MCF 10A (cell line): ENCODE measurements at regions not wholly inside any gene's neighbourhood (a gene's known extent, or its start where the extent isn't known, plus 50 kb on each side); places are given as distances from the start of the nearest gene placed in this dataset.

Experiments used
- BruUV-seq: library from RNA; stranded (reverse); fragments of 400-500 nt; replicated peaks from 2 replicates; lab custom pipeline; 2021; lab: Mats Ljungman, UMichigan
- CTCF ChIA-PET: fragments of 300-600 bp; sonication (Branson Sonifier 250); formaldehyde crosslinking; extraction: SDS; loops from one replicate; lab custom pipeline; 2021; ENCODE audit warnings: antibody characterized with exemption, inconsistent platforms; lab: Yijun Ruan, JAX
- POLR2A ChIA-PET: fragments of 300-600, 350-650 bp; sonication (Branson Sonifier 250); formaldehyde crosslinking; extraction: SDS; loops from one replicate; lab custom pipeline; 2020; ENCODE audit warnings: antibody characterized with exemption, inconsistent platforms; lab: Yijun Ruan, JAX
- DNase-seq: peaks from one replicate; pipeline ENCODE4 v3.0.0-alpha.2; 2018; ENCODE audit not compliant: unreplicated experiment
- H3K27ac Mint-ChIP-seq: one replicate; pipeline ENCODE4 v1.8.0; 2022; ENCODE audit warnings: mild to moderate bottlenecking, low read depth, mixed read lengths; ENCODE audit not compliant: unreplicated experiment
- H3K27me3 Mint-ChIP-seq: one replicate; pipeline ENCODE4 v1.8.0; 2022; ENCODE audit warnings: mixed read lengths; ENCODE audit not compliant: insufficient read depth, unreplicated experiment
- H3K36me3 Mint-ChIP-seq: one replicate; pipeline ENCODE4 v1.8.0; 2022; ENCODE audit warnings: mild to moderate bottlenecking, moderate library complexity, mixed read lengths; ENCODE audit not compliant: insufficient read depth, unreplicated experiment
- H3K4me1 Mint-ChIP-seq: one replicate; pipeline ENCODE4 v1.8.0; 2022; ENCODE audit warnings: mixed read lengths; ENCODE audit not compliant: insufficient read depth, unreplicated experiment
- H3K4me3 Mint-ChIP-seq: one replicate; pipeline ENCODE4 v1.8.0; 2022; ENCODE audit warnings: mild to moderate bottlenecking, moderate library complexity, mixed read lengths; ENCODE audit not compliant: unreplicated experiment
- H3K9me3 Mint-ChIP-seq: one replicate; pipeline ENCODE4 v1.8.0; 2022; ENCODE audit warnings: mixed read lengths; ENCODE audit not compliant: unreplicated experiment
- intact Hi-C: fragments of 100-400 bp; cut with micrococcal nuclease; formaldehyde crosslinking; loops from 2 replicates; pipeline ENCODE4 v1.14.1; 2022
- TF ChIP-seq, protein P1 (sequence below): fragments of 200-600 bp; IDR thresholded peaks from one replicate; pipeline ENCODE4 v1.8.0; 2022; ENCODE audit warnings: antibody characterized with exemption, mild to moderate bottlenecking; ENCODE audit not compliant: unreplicated experiment

DNA sequence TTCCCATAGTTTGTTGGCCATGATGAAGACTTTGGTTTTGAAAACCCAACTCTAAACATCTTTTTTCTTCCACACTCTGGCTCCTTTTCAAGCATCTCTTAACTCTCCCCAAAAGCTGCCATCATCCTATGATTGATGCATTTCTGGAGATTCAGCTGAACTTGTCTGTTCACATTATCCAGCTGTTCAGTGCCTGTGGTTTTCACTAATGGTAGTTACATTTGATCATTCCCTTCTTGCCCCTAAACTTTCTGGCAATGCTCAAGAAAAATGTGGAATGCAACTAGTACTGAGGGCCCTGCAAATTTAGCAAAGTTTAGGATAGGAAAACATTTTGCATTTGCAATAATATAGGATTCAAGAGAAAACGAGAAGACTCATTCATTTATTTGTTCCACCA lies 267.5 kb downstream of the ENC1 start:
- intact Hi-C loops = no loop called here

GRCh38 chr5:74372502-74373064 lies 267.9 kb downstream of the ENC1 start:
- Mint-ChIP-seq H3K36me3 (no peaks in the 10 kb centered on the region), H3K27ac (no peak overlapping the region), H3K4me1 (no peaks in the 10 kb centered on the region), H3K9me3 (peaks cover 8% of the 10 kb centered on the region), H3K4me3 (no peak overlapping the region), H3K27me3 (no peaks in the 10 kb centered on the region)
- intact Hi-C loops = no loop called here
- no TSS peak for BruUV-seq
- TF ChIP-seq, protein P1, sequence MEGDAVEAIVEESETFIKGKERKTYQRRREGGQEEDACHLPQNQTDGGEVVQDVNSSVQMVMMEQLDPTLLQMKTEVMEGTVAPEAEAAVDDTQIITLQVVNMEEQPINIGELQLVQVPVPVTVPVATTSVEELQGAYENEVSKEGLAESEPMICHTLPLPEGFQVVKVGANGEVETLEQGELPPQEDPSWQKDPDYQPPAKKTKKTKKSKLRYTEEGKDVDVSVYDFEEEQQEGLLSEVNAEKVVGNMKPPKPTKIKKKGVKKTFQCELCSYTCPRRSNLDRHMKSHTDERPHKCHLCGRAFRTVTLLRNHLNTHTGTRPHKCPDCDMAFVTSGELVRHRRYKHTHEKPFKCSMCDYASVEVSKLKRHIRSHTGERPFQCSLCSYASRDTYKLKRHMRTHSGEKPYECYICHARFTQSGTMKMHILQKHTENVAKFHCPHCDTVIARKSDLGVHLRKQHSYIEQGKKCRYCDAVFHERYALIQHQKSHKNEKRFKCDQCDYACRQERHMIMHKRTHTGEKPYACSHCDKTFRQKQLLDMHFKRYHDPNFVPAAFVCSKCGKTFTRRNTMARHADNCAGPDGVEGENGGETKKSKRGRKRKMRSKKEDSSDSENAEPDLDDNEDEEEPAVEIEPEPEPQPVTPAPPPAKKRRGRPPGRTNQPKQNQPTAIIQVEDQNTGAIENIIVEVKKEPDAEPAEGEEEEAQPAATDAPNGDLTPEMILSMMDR = no peak
- no peak for DNase-seq
- ChIA-PET CTCF (no interaction called here), POLR2A (no interaction called here)

More for the DNA sequence above, 267.5 kb downstream of the ENC1 start:
- no TSS peak for BruUV-seq
- DNase-seq = no peak
- Mint-ChIP-seq H3K27me3 (no peaks in the 10 kb centered on the region), H3K36me3 (no peaks in the 10 kb centered on the region), H3K9me3 (peaks cover 8% of the 10 kb centered on the region), H3K27ac (no peak overlapping the region), H3K4me1 (peaks cover under 1% of the 10 kb centered on the region), H3K4me3 (no peak overlapping the region)
- TF ChIP-seq, protein P1 = no peak
- ChIA-PET POLR2A (interaction anchor here (0.6 kb wide), 1 partner anchor 229 kb away, joined by 3 read pairs; no protein-coding TSS in a partner anchor), CTCF (no interaction called here)

DNA sequence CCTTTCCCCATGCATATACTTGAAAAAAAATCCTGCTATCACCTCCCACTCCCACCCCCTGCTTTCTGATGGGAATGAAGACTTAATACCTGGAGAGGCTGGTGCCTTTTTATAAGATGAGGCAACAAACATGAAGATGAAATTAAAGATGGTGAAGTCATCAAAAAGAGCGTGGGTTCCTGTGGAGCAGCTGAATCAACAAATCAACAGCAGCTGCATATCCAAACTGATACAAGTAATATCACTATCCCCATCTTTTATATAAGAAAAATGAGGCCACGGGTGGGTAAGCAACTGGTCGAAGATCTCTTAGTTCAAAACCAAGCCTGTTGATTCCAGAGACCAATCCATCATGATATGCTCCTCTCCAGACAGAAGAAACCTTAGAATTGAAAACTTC lies 268.5 kb downstream of the ENC1 start:
- intact Hi-C loops = no loop called here
- ChIA-PET CTCF (no interaction called here), POLR2A (no interaction called here)
- Mint-ChIP-seq H3K27me3 (no peaks in the 10 kb centered on the region), H3K36me3 (no peaks in the 10 kb centered on the region), H3K9me3 (peaks cover 8% of the 10 kb centered on the region), H3K27ac (no peak overlapping the region), H3K4me3 (no peak overlapping the region), H3K4me1 (no peaks in the 10 kb centered on the region)
- BruUV-seq = no TSS peak
- TF ChIP-seq, protein P1 = no peak
- no peak for DNase-seq

DNA sequence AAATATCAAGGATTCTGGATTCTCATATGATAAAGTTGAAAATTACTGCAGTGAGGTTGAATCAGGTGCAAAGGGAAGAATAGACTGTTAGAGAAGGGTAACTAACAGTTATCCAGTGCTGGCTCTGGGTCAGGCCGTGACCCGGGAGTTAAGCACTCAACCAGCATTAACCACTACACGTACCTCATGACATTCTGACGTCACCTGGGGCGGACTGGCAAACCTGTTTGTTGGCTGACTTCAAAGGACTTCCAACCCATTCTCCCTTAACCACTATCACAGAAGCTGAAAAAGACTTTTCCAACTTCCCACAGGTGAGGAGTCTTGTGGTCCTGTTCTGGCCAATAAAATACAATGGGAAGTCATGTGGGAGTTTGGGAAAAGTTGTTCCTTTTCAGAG lies 268.9 kb downstream of the ENC1 start:
- no TSS peak for BruUV-seq
- ChIA-PET POLR2A (no interaction called here), CTCF (no interaction called here)
- TF ChIP-seq, protein P1 = no peak
- peaks cover 8% of the 10 kb centered on the region for H3K9me3 Mint-ChIP-seq
- H3K36me3 Mint-ChIP-seq = no peaks in the 10 kb centered on the region
- H3K27me3 Mint-ChIP-seq = no peaks in the 10 kb centered on the region
- intact Hi-C loops = no loop called here
- H3K4me3 Mint-ChIP-seq = no peak overlapping the region
- no peak for DNase-seq
- H3K27ac Mint-ChIP-seq = no peak overlapping the region
- no peaks in the 10 kb centered on the region for H3K4me1 Mint-ChIP-seq
